ENCODE measurements at regions not wholly inside any gene's neighbourhood (a gene's known extent, or its start where the extent isn't known, plus 50 kb on each side); places are given as distances from the start of the nearest gene placed in this dataset.

- TF ChIP-seq CTCF (IDR thresholded peaks at IDR 0.05) = no peak
- TF ChIP-seq POLR2A (IDR thresholded peaks at IDR 0.05) = no peak
- TF ChIP-seq EP300 (IDR thresholded peaks at IDR 0.05) = no peak
These were observed 112.2 kb upstream of the TNFAIP3 start for GRCh38 chr6:137754866-137755265.
